GM23338 (cell line): ENCODE measurements at regions not wholly inside any gene's neighbourhood (a gene's known extent, or its start where the extent isn't known, plus 50 kb on each side); places are given as distances from the start of the nearest gene placed in this dataset.

Experiments
- ATAC-seq: fragments of 200-7000 bp; cut with Tn5 transposase; 3 replicates; pipeline ENCODE4 v1.9.1; 2020
- DNase-seq: peaks from one replicate; pipeline ENCODE4 v3.0.0-alpha.2; 2015; ENCODE audit warnings: low spot score
- H2AFZ ChIP-seq: fragments of 200-600 bp; sonication (generic); 2 replicates; pipeline ENCODE4 v1.8.0; 2016; ENCODE audit warnings: antibody characterized with exemption, mild to moderate bottlenecking, moderate library complexity
- H3F3A ChIP-seq: fragments of 200-600 bp; sonication (generic); replicated peaks from 2 replicates; pipeline ENCODE4 v1.8.0; 2017; ENCODE audit warnings: antibody characterized with exemption, mixed run types, low read depth
- H3K27ac ChIP-seq: fragments of 200-600 bp; sonication (generic); 2 replicates; pipeline ENCODE4 v1.6.1; 2016; ENCODE audit warnings: low read depth
- H3K27me3 ChIP-seq: fragments of 200-600 bp; sonication (generic); 2 replicates; pipeline ENCODE4 v1.8.0; 2016; ENCODE audit warnings: mild to moderate bottlenecking, mixed run types, moderate library complexity; ENCODE audit not compliant: insufficient read depth
- H3K36me3 ChIP-seq: fragments of 200-600 bp; sonication (generic); 2 replicates; pipeline ENCODE4 v1.8.0; 2016; ENCODE audit warnings: mild to moderate bottlenecking; ENCODE audit not compliant: insufficient read depth
- H3K4me1 ChIP-seq: fragments of 200-600 bp; sonication (generic); 2 replicates; pipeline ENCODE4 v1.8.0; 2016; ENCODE audit warnings: mild to moderate bottlenecking, moderate library complexity; ENCODE audit not compliant: insufficient read depth
- H3K4me2 ChIP-seq: fragments of 200-600 bp; sonication (generic); 2 replicates; pipeline ENCODE4 v1.7.1; 2017; ENCODE audit warnings: mixed run types
- H3K4me3 ChIP-seq: fragments of 200-600 bp; sonication (generic); 2 replicates; pipeline ENCODE4 v1.6.1; 2016; ENCODE audit warnings: mixed run types
- H3K79me2 ChIP-seq: fragments of 200-600 bp; sonication (generic); replicated peaks from 2 replicates; pipeline ENCODE4 v1.8.0; 2017; ENCODE audit warnings: mild to moderate bottlenecking; ENCODE audit not compliant: insufficient read depth
- H3K9me2 ChIP-seq: fragments of 200-600 bp; sonication (generic); 2 replicates; pipeline ENCODE4 v1.8.0; 2017; ENCODE audit not compliant: insufficient read depth
- H4K20me1 ChIP-seq: fragments of 200-600 bp; sonication (generic); replicated peaks from 2 replicates; pipeline ENCODE4 v1.8.0; 2017; ENCODE audit warnings: mild to moderate bottlenecking; ENCODE audit not compliant: insufficient read depth
- H3K27ac Mint-ChIP-seq: 2 replicates; pipeline ENCODE4 v1.8.0; 2020; ENCODE audit warnings: inconsistent platforms, mild to moderate bottlenecking, moderate library complexity, mixed read lengths
- H3K27me3 Mint-ChIP-seq: 3 replicates; pipeline ENCODE4 v1.8.0; 2022; ENCODE audit warnings: low read depth, mild to moderate bottlenecking, moderate library complexity, mixed read lengths, inconsistent platforms; ENCODE audit not compliant: insufficient read depth, poor library complexity
- H3K36me3 Mint-ChIP-seq: 3 replicates; pipeline ENCODE4 v1.8.0; 2021; ENCODE audit warnings: low read depth, mild to moderate bottlenecking, inconsistent platforms, moderate library complexity, mixed read lengths
- H3K4me1 Mint-ChIP-seq: 3 replicates; pipeline ENCODE4 v1.8.0; 2020; ENCODE audit warnings: mild to moderate bottlenecking, inconsistent platforms, mixed read lengths
- H3K4me3 Mint-ChIP-seq: 3 replicates; pipeline ENCODE4 v1.8.0; 2021; ENCODE audit warnings: moderate library complexity, mild to moderate bottlenecking, inconsistent platforms, mixed read lengths
- H3K9me3 Mint-ChIP-seq: 3 replicates; pipeline ENCODE4 v1.8.0; 2020; ENCODE audit warnings: moderate library complexity, mild to moderate bottlenecking, inconsistent platforms, mixed read lengths
- CREB1 ChIP-seq: fragments of 250-450 bp; sonication (Bioruptor Pico); IDR thresholded peaks from 2 replicates; pipeline ENCODE4 v1.5.0; 2020; ENCODE audit warnings: low read depth, mild to moderate bottlenecking, moderate library complexity
- CTCF ChIP-seq, 2 experiments: fragments of 200-600 bp in 1 of 2; sonication (generic) in 1 of 2; conservative IDR thresholded peaks; 2 replicates each; pipeline versions ENCODE4 v1.5.1 to v1.6.1; 2016 to 2017; ENCODE audit warnings: antibody characterized with exemption in 2 of 2, low read depth in 2 of 2, mild to moderate bottlenecking in 2 of 2, moderate library complexity in 1 of 2
- EZH2 ChIP-seq: fragments of 200-600 bp; sonication (generic); IDR thresholded peaks from one replicate; pipeline ENCODE4 v1.8.0; 2017; ENCODE audit warnings: antibody characterized with exemption, mild to moderate bottlenecking, low read depth; ENCODE audit not compliant: unreplicated experiment
- EZH2phosphoT487 ChIP-seq: fragments of 200-600 bp; sonication (generic); IDR thresholded peaks from one replicate; pipeline ENCODE4 v1.8.1; 2018; ENCODE audit warnings: antibody characterized with exemption; ENCODE audit not compliant: unreplicated experiment
- NANOG ChIP-seq: IDR thresholded peaks from 2 replicates; pipeline ENCODE4 v1.6.1; 2016; ENCODE audit warnings: antibody characterized with exemption, borderline replicate concordance
- POLR2AphosphoS5 ChIP-seq: IDR thresholded peaks from 2 replicates; pipeline ENCODE4 v1.6.1; 2016; ENCODE audit warnings: antibody characterized with exemption, low read depth
- REST ChIP-seq: IDR thresholded peaks from one replicate; pipeline ENCODE4 v1.6.1; 2018; ENCODE audit warnings: antibody characterized with exemption; ENCODE audit not compliant: unreplicated experiment
- STAT1 ChIP-seq: IDR thresholded peaks from one replicate; pipeline ENCODE4 v1.6.1; 2016; ENCODE audit warnings: antibody characterized with exemption; ENCODE audit not compliant: unreplicated experiment
- ZNF331 ChIP-seq: fragments of 250-450 bp; sonication (Bioruptor Pico); IDR thresholded peaks from 2 replicates; pipeline ENCODE4 v1.5.0; 2020; ENCODE audit warnings: low read depth, mild to moderate bottlenecking, moderate library complexity
- ZNF462 ChIP-seq: fragments of 250-450 bp; sonication (Bioruptor Pico); IDR thresholded peaks from 2 replicates; pipeline ENCODE4 v1.5.0; 2020; ENCODE audit warnings: mild to moderate bottlenecking, moderate library complexity

- TF ChIP-seq CREB1 (CRISPR knock-in tag): no peak
- TF ChIP-seq EZH2phosphoT487: no peak
- no peak for TF ChIP-seq REST
- no peak for TF ChIP-seq STAT1
- no peak for TF ChIP-seq CTCF (conservative IDR thresholded peaks at IDR 0.05; ENCODE audit: low read depth in 2 of 2)
- TF ChIP-seq NANOG: no peak
- no peak for TF ChIP-seq ZNF331 (CRISPR knock-in tag)
- no peak for TF ChIP-seq ZNF462
- TF ChIP-seq EZH2: no peak
- no peak for TF ChIP-seq POLR2AphosphoS5
- H3K4me1 Mint-ChIP-seq: peaks cover 5% of the 10 kb centered on the region; the same call in 1 of the 3 replicates
- H3K4me2 ChIP-seq: no peak overlapping the region
- H3K27me3 Mint-ChIP-seq: no peaks in the 10 kb centered on the region
- no peaks in the 10 kb centered on the region for H3K27me3 ChIP-seq
- no peak overlapping the region for H3K27ac ChIP-seq
- H3K4me3 ChIP-seq: no peak overlapping the region
- peaks cover 26% of the 10 kb centered on the region for H3K9me3 Mint-ChIP-seq
- no peak for DNase-seq
- peaks cover 10% of the 10 kb centered on the region; the same call in 1 of the 2 replicates for H3K9me2 ChIP-seq
- H3K36me3 ChIP-seq: no peaks in the 10 kb centered on the region
- H2AFZ ChIP-seq: no peak overlapping the region
- ATAC-seq: no peak
- H4K20me1 ChIP-seq: no peaks in the 10 kb centered on the region
- H3K79me2 ChIP-seq: no peaks in the 10 kb centered on the region
- no peak overlapping the region for H3K4me3 Mint-ChIP-seq
- H3F3A ChIP-seq: no peaks in the 10 kb centered on the region
- no peak overlapping the region for H3K27ac Mint-ChIP-seq
- peaks cover 5% of the 10 kb centered on the region; the same call in 2 of the 3 replicates for H3K36me3 Mint-ChIP-seq
- H3K4me1 ChIP-seq: no peaks in the 10 kb centered on the region
Observed at GRCh38 chr12:105699209-105699608, 368.7 kb downstream of the C12orf75 start.
